ENCODE measurements at regions not wholly inside any gene's neighbourhood (a gene's known extent, or its start where the extent isn't known, plus 50 kb on each side); places are given as distances from the start of the nearest gene placed in this dataset.

DNA sequence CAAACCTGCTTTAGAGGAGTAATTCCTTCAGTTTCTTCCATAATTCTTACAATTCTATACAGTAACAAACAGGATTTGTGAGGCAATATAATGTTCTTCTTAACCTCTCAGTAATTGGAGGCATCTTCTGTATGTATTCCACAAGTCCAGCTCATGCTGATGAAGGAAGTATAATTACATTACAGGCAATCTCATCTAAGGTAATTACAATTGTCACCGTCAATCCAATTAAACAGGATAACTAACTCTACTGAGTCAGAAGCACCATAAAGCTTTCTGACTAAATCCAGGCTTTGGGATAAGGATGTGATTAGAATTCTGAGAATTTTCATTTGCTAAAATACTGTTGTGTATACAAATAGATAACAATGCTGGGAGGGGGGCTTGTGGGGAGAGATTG, 115.2 kb upstream of the SEMA6D start:
- no peak for DNase-seq

DNA sequence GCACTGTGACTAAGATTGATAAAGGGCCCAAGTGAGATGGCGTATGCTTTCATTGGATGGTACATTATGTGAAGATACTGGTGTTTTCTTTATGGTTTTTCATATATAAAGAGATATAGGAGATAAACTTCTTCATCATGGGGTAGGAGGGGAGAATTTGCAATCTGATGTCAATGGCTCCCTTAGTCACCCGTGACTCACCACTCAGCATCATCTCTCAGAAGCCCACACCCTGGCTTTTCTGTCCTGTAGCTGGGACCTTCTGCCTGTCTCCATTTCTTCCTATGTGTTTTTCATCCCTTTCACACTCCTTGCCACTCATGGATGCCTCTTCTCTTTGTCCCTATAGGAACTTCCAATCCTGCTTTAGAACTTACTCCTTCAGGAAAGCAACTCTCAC, 114.3 kb upstream of the SEMA6D start:
- no peak for DNase-seq

DNA sequence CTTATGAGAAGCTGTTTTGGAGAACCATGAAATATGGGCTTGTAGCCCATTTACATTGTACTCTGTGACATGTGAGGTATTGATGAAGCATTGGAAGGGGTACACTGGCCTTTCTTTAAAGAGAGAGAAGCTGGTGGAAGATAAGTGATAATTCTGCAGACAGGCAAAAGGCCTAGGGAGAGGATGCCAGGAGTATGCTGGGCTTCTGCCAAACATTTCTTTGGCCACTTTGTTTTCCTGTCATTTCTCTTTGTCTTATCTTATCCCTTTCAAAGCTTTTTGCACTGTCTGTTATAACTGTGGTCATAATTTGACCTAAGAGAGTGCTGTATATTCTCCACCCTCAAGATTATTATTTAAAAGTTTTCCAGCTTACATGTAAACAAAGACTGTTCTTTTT, 109.6 kb upstream of the SEMA6D start:
- DNase-seq: no peak

DNA sequence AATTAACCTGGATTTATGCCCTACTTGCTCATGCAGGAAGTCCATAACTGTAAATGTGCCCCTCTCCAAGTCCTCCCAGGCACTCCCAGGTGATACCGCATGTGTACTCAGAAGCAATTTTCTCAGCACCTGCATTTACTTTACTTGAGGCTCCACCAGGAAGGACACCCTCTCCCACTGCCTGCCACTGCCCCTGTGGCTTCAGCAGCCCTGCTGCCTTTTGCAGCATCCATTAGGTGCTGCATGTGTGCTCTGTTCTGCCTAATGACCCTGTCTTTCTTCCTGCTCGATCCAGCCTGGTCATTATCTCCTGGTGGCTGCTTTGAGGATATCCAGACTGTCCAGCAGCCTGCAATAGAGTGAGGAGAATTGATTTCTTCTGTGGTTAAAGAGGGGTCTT, 107.6 kb upstream of the SEMA6D start:
- DNase-seq: no peak

DNA sequence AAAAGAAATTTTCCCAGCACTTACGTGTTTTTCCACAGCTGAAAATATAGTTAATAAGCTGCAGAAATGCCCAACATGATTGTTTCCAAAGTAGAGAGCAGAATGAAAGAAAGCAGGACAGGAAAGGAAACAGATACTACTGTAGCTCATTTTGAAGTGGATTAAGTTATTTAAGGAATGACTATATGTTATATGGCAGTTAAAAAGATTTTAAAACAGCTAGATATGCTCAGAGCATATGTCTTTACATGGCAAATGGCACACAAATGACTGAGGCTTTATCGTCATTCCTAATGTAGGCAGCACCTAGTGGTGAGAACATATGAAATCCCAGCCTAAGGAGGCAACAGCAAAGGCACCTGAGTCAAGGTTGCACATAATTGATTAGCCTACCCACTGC, 106.6 kb upstream of the SEMA6D start:
- no peak for DNase-seq

DNA sequence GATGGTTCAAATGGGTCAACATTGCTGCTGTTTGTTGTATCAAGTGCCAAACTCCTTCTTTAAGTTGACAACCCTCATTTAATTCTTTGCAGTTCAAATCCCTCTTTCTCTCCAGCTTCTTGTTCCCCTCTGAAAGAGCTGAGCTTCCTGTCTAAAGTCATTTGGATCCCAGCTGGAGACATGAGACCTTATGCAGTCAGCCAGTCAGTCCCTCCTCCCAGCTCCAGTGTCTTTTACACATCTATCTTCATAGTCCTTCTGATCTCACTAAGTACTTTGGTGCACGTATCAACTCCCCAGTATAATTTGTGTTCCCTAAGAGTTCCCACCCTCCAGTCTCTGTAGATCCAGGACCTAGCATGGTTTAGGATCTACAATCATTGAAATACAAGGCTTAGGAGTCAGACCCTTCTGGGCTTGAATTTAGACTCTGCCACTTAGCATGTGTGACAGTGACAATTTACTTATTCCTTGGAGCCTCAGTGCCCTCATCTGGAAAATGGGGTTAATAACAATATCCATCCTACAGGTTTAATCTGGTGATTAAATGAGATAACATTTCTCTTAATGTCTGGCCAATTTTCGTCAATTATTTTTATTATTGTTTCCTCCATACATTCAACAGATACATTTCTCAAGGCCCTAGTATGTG, 102.8 kb upstream of the SEMA6D start:
- no peak for DNase-seq

DNA sequence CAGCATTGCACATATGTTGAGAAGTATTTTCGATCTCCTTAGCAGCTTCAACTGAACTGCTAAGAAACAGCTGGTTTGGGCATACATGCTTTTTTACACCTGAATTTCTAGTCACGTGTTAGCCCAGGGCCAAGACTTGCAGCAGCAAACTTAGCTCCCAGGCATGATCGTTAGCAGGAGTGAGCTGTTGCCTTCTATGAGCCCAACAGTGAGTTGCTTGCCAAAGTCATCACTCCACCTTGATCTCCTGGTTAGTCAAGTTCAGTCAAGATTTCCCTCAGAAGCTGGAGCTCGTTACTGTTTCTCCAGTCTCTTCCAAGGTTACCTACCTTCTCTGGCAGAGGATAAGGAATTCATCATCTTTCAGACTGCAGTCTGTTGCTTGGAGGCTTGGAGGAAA, 100.4 kb upstream of the SEMA6D start:
- no peak for DNase-seq

DNA sequence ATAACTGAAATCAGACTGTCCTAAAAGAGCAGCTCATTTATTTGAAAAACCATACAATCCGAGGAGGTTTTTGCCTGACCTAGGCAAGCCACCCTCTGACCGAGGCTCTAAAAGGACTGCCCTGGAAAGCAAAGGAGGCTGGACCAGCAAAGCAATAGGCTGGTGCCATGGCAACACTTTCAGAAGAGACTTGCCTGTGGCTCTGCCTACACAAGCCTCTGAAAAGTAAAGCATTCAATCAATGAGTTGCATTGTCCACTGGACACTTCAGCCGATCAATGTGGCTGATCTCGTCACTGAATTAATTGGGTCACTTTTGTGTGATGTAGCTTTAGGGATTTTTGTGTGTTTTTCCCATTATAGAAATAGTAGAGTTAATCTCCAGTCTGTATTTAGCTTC, 99.1 kb upstream of the SEMA6D start:
- DNase-seq: no peak

DNA sequence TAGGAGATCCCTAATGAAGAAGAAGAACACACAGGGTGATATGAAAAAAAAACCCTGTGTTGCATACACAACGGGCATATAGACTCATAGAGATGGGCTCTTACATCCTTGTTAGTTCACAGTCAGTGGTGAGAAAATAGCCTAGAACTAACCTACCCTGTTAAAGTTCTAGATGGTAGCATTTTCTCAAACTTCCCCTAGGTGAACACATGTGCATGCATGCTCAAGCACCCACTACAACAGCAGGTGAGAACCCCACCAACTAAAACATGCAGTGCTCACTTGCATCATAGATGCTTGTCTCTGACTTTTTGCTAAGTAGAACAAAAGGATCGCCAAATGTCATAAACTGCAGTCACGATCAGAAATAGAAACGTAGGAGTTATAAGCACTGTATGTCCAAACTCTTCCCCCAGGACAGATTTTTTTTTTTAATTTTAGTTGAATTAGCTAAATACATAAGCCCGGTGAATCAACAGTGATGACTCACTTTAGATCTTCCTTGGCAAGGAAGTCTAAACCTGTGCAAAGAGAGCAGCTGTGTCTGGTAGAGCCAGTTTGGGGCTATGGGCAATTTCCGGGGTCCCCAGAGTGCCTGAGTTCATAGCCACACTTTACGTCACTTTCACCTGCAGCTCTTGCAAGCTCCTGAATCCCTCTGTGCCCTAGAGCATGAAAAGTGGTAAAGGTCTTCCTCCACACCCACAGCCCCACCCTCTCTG, 96.2 kb upstream of the SEMA6D start:
- DNase-seq: no peak

DNA sequence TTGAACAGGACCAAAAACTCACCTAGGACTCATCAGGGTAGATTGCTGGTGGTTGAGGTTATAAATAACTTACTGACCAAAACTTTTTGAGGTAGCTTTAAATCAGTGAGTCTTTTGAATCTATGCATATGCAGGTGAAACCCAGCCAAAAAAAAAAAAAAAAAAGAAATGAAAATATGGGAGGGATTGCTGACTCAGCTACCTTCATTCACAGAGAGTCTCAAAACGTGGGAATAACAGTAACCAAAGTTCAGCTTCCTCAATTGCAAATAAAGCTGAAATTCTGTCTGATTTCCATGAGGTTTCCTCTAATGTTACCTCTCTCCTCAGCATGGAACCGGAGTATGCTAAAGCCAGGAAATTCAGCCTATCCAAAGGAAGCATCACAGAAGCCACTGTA, 95.2 kb upstream of the SEMA6D start:
- no peak for DNase-seq

DNA sequence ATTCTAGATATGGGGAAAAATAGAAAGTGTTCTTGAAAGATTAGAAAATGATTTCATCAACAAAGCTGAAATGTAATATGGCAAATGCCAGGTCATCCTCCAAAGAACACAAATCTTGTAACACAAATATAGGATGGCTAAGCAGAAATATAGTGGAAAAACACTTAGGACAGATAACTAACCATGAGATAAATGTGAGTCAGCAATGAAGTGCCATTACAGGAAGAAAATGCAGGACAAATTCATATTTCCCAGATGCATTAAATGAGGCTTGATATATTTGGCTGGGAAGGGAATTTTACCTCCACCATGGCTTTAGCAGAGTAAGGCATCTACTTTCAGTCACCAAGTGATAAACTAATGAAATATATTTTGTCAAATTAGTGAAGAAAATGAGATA, 92.8 kb upstream of the SEMA6D start:
- no peak for DNase-seq

DNA sequence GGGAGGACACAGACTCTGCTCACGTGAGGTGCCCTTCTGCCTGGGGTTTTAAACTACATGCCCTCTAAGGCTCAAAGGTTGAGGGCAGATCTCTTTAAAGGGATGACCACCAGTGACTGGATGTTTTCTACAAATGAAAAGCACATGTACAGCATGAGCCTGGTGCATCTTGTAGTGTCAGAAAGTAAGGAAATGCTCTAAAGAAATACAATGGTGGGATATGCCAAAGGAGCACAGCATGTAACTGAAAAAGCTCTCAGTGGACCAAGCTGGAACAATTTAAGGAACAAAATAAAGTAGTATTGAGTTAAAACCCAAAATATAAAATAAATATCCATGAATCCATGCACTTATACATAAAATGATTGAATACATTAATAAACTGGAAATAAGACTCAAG, 78.3 kb upstream of the SEMA6D start:
- no peak for DNase-seq

DNA sequence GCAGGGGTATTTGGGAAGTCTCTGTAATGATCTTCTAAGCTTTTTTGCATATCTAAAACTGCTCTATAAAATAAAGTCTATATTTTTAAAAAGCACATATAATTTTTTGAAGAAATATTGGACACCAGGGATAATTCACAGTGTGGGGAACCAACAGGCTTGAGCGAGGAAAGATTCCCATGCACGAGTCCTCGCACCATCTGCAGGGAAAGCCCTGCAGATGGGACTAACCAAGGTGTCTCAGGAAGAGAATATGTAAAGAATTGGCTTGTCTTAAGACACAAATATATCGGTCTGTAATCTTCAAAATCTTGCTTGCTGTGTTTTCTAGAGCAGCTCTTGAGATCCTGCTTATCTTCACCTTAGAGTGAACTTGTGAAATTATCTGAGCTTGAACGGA, 77.2 kb upstream of the SEMA6D start:
- no peak for DNase-seq

DNA sequence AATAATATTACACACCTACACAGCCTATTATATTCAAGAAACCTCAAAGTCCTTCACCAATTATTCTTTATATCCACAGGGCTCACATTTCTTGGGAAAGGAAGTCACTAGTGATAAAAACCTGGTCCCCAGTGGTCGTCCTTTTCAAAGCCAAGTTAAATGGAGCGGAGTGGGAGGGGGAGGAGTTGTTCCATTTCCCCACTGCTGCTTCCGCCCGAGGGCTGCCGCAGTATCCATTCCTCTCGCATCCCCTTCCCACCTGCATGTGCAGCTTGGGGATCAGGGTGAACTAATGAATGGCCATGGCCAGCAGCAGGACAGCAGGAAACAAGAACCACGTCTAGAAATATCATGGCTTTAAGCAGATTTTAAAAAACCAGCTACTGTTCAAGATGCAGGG, 76.4 kb upstream of the SEMA6D start:
- DNase-seq: no peak

DNA sequence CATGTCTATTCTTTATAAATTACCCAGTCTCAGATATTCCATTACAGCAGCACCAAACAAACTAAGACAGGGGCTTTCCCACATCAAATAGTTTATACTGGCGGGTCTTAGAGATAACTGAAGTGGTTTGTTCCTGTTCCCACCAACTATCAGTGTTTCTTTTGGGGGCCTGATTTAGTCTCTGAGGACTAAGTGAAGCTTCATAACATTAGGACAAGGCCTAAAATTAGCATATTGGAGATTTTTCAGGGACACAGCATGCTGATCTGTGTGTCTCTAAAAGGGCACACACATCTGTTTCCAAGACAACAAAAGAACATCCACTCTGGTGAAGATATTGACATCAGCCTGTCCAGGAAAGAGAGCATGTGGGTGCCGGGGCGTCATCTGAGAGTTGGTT, 72.6 kb upstream of the SEMA6D start:
- no peak for DNase-seq

DNA sequence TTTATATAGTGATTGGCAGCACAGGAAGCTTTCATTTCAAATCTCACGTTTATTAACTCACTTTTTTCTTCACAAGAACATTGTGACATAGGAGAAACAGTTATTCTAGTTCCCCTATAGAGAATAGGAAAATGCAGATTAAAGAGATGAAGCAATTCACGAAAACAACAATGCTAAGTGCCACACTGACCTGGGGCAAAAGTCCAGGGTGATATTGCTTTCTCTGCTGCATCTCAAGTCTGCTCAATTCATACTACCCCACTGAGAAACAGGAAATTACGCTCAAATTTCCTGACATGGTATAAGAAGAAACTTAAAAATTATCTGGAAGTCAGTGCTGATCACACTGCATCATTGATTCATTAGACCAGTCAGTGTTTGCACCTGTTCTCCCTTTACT, 66.7 kb upstream of the SEMA6D start:
- no peak for DNase-seq

DNA sequence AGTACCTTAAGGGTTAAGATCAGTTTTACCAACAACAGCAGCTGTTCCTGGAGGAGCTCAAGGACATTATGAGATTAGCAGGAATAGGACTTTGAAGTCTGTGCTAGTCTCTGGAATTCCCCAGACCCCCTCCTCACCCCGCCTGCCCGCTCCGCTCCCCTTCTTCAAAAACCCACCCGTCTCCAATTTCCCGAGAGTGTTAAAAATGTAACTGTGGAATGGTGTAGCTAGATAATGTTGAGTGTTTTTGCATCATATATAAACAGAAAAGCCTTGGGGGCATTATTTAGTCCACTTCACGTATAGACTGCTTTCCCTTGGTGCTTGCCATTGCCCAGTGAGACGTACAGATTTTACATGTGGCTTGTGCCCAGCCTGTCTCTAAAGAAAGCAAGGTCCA, 65.0 kb upstream of the SEMA6D start:
- no peak for DNase-seq

DNA sequence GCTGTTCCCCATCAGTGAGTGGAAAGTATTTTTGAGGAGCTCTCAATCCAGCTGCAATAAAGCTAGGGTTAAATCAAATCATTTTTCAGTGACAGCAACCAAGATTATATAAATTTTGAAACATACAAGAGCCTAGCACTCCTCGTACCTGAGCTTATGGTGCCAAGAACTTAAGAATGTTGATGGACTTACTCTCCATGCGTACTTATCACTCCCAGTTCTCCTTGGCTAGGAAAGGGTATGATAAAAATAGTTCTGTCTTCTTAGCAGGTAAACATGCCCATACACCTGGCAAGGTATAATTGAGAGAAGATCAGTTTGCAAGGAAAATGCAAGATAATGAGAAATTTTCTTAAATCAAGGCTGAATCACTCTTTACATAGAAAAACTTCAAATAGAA, 64.5 kb upstream of the SEMA6D start:
- no peak for DNase-seq

DNA sequence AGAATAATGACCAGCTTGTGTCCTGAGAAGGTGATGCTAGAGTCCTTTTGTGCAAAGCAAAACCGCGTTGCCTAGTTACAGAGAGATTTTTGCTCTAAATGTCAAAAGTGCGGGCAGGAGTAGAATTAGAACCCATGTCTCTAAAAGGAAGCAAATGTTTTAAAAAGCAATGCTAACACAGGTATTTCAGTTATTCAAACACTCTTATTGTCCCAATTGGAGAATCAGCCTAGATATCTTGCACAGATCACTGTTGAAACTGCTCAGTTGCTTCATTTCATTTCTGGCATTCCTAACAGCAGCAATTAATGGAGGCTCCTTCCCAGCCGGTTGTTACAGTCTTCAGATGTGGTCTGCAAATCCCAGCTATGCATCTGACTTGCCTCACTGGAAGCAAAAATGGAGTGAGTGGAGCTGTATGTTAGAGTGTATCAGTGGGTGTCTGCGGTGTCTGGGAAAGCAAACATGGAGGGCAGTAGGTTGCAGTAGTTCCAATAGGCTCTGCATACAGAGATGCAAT, 55.6 kb upstream of the SEMA6D start:
- no peak for DNase-seq

DNA sequence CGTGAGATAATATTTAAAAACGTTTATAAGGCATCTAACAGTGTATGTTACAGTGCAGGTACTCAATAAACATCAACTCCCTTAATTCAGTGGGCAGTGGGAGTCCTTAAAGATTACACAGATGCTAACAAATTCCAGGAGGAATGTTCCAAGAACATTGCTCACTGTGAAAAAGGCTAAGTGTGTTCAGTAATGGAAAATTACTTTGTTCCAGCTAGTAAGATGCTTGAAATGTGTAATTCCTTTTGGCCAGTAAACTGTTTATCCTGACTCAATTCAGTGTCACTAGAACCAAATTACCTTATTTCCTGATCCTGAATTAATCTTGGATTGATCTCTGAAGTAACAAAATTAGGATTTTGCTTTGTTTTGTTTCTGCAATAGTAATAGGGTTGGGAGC, 54.2 kb upstream of the SEMA6D start:
- DNase-seq: no peak
